ENCODE measurements at regions not wholly inside any gene's neighbourhood (a gene's known extent, or its start where the extent isn't known, plus 50 kb on each side); places are given as distances from the start of the nearest gene placed in this dataset.

DNA sequence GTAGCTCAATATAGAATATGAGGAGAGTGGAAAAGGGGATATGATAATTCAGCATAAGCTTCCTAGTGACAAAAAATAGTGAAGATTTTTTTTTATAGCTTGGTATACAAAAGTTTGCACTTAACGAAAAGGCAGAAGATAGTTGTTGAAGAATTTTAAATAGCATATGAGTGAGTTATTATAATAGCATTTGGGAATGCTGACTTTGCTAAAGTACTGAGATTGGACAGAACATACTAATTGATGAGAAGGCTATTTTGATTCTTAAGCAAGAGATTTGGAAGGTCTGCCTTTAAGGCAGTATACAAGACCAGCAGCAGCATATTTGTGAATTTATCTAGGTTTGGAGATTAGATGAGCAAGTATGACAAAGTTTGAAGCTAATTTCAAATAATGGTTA is 600.9 kb upstream of the POT1 start:
- H3K4me1 ChIP-seq (ENCODE audit: control insufficient read depth in 1 of 2, low read depth in 2 of 2): no peaks in the 10 kb centered on the region
- no peak overlapping the region for H3K4me3 ChIP-seq
- H3K9me3 ChIP-seq: no peaks in the 10 kb centered on the region
- ATAC-seq (ENCODE audit: insufficient number of reproducible peaks, low FRiP score, low read depth): no peak
- no peak for DNase-seq (ENCODE audit: low spot score)
- TF ChIP-seq, protein P1, sequence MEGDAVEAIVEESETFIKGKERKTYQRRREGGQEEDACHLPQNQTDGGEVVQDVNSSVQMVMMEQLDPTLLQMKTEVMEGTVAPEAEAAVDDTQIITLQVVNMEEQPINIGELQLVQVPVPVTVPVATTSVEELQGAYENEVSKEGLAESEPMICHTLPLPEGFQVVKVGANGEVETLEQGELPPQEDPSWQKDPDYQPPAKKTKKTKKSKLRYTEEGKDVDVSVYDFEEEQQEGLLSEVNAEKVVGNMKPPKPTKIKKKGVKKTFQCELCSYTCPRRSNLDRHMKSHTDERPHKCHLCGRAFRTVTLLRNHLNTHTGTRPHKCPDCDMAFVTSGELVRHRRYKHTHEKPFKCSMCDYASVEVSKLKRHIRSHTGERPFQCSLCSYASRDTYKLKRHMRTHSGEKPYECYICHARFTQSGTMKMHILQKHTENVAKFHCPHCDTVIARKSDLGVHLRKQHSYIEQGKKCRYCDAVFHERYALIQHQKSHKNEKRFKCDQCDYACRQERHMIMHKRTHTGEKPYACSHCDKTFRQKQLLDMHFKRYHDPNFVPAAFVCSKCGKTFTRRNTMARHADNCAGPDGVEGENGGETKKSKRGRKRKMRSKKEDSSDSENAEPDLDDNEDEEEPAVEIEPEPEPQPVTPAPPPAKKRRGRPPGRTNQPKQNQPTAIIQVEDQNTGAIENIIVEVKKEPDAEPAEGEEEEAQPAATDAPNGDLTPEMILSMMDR (IDR thresholded peaks at IDR 0.05): no peak
- no peaks in the 10 kb centered on the region for H3K27me3 ChIP-seq (replicated peaks; ENCODE audit: insufficient read depth)
- H3K27ac ChIP-seq: no peak overlapping the region
- H3K36me3 ChIP-seq: no peaks in the 10 kb centered on the region

DNA sequence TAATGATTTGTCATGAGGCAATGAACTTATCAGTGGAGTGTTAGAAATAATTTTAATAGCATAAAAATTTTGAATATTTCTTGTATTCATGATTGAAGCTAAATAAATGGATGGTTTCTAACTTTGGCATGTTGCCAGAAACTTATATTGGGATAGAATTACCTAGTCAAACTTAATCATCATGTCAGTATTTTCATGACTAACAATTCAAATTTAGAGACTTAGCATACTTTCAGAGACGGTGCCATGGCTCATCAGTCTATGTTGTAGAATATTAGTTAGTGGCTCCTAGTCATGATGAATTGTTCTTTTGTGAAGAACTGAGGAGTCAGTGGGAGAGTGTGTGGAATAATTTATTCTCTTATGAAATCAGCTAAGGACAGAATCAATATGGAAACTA is 599.6 kb upstream of the POT1 start:
- Histone ChIP-seq H3K4me3 (no peak overlapping the region), H3K9me3 (no peaks in the 10 kb centered on the region), H3K36me3 (no peaks in the 10 kb centered on the region), H3K27ac (no peak overlapping the region), H3K27me3 (replicated peaks; ENCODE audit: insufficient read depth) (no peaks in the 10 kb centered on the region), H3K4me1 (ENCODE audit: control insufficient read depth in 1 of 2, low read depth in 2 of 2) (no peaks in the 10 kb centered on the region)
- no peak for DNase-seq (ENCODE audit: low spot score)
- ATAC-seq (ENCODE audit: insufficient number of reproducible peaks, low FRiP score, low read depth): no peak
- TF ChIP-seq, protein P1 (IDR thresholded peaks at IDR 0.05): no peak

DNA sequence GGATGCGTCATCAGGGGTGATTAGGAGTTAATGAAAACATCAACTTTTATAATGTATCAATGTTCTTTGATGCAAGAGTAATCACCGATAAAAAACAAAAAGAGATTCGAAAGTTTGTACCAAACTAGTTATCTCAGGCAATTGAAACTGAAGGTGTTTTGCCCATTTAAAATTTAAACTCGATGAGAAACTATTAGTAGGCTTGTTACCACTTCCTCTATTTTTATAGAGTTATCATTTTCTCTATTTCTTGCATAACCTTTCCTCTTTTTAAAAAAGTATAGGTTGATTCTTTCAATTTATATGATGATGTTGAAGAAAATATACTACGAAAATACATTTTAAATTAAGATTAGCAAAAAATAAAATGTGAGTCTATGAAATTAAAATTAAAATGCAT is 597.3 kb upstream of the POT1 start:
- Histone ChIP-seq H3K36me3 (no peaks in the 10 kb centered on the region), H3K27me3 (replicated peaks; ENCODE audit: insufficient read depth) (no peaks in the 10 kb centered on the region), H3K9me3 (no peaks in the 10 kb centered on the region), H3K27ac (no peak overlapping the region), H3K4me3 (no peak overlapping the region), H3K4me1 (ENCODE audit: control insufficient read depth in 1 of 2, low read depth in 2 of 2) (no peaks in the 10 kb centered on the region)
- DNase-seq (ENCODE audit: low spot score) (no peak), ATAC-seq (ENCODE audit: insufficient number of reproducible peaks, low FRiP score, low read depth) (no peak)
- TF ChIP-seq, protein P1 (IDR thresholded peaks at IDR 0.05): no peak

DNA sequence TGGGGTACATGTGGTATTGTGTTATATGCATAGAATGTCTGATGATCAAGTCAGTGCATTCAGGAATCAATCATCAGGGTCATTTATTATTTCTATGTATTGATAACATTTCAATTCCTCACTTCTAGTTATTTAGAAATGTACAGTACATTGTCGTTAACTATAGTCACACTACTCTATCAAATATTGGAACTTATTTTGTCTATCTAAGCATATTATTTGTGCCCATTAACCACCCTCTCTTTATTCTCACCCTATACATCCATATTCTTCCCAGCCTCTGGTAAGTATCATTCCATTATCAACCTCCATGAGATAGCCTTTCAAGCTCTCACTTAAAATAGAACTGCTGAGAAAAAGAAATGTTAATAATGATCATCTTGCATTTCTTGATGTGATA is 596.5 kb upstream of the POT1 start:
- Histone ChIP-seq H3K27ac (no peak overlapping the region), H3K36me3 (no peaks in the 10 kb centered on the region), H3K4me1 (ENCODE audit: control insufficient read depth in 1 of 2, low read depth in 2 of 2) (no peaks in the 10 kb centered on the region), H3K9me3 (no peaks in the 10 kb centered on the region), H3K27me3 (replicated peaks; ENCODE audit: insufficient read depth) (no peaks in the 10 kb centered on the region), H3K4me3 (no peak overlapping the region)
- TF ChIP-seq, protein P1 (IDR thresholded peaks at IDR 0.05): no peak
- no peak for DNase-seq (ENCODE audit: low spot score)
- ATAC-seq (ENCODE audit: insufficient number of reproducible peaks, low FRiP score, low read depth): no peak

DNA sequence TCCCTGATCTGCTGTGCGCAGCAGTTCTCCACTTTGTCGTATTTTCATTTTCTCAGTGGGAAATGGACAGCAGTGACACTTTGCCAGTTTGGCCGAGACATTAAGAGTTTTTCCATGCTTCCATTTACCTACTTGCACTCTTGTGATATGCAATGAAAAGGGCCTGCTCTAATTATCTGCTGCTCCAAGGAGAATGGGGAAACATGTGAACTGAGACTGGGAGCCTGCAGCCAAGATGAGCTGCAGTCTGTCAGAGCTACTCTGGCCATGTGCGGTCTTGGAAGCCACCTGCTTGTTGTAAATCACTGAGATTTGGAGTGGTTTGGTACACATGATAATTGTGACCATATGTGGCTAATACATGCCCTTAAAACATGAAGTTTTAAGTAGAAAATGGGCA is 586.6 kb upstream of the POT1 start:
- Histone ChIP-seq H3K36me3 (no peaks in the 10 kb centered on the region), H3K4me3 (no peak overlapping the region), H3K4me1 (ENCODE audit: control insufficient read depth in 1 of 2, low read depth in 2 of 2) (no peaks in the 10 kb centered on the region), H3K9me3 (no peaks in the 10 kb centered on the region), H3K27ac (no peak overlapping the region), H3K27me3 (replicated peaks; ENCODE audit: insufficient read depth) (no peaks in the 10 kb centered on the region)
- ATAC-seq (ENCODE audit: insufficient number of reproducible peaks, low FRiP score, low read depth) (no peak), DNase-seq (ENCODE audit: low spot score) (no peak)
- TF ChIP-seq, protein P1 (IDR thresholded peaks at IDR 0.05): no peak
